GM12874 (cell line): ENCODE measurements at regions not wholly inside any gene's neighbourhood (a gene's known extent, or its start where the extent isn't known, plus 50 kb on each side); places are given as distances from the start of the nearest gene placed in this dataset.

Source experiments
- CTCF ChIP-seq: IDR thresholded peaks from 2 replicates; pipeline ENCODE4 v1.5.1; 2011; ENCODE audit warnings: low read depth, mild to moderate bottlenecking, control low read depth, low read length, moderate library complexity; ENCODE audit not compliant: insufficient read depth

GRCh38 chr4:62156205-62156604 is 956.1 kb downstream of the ADGRL3 start:
- TF ChIP-seq CTCF: no peak

- no peak for TF ChIP-seq CTCF
These were observed 945.1 kb downstream of the ADGRL3 start for GRCh38 chr4:62145276-62145675.

- TF ChIP-seq CTCF: no peak
These were observed 944.3 kb downstream of the ADGRL3 start for GRCh38 chr4:62144431-62144830.

- TF ChIP-seq CTCF: no peak
These were observed 935.5 kb downstream of the ADGRL3 start for GRCh38 chr4:62135565-62136156.

- no peak for TF ChIP-seq CTCF
These were observed 933.9 kb downstream of the ADGRL3 start for GRCh38 chr4:62133977-62134376.

GRCh38 chr4:62133101-62133897 is 933.2 kb downstream of the ADGRL3 start:
- TF ChIP-seq CTCF: no peak

- TF ChIP-seq CTCF: no peak
These were observed 930.9 kb downstream of the ADGRL3 start for GRCh38 chr4:62131049-62131448.
